ENCODE measurements at regions not wholly inside any gene's neighbourhood (a gene's known extent, or its start where the extent isn't known, plus 50 kb on each side); places are given as distances from the start of the nearest gene placed in this dataset.

- no peaks in the 10 kb centered on the region for H3K36me3 ChIP-seq (ENCODE audit: low read depth, low read length)
- no peak overlapping the region for H3K9ac ChIP-seq (ENCODE audit: low read length)
- TF ChIP-seq EZH2phosphoT487 (IDR thresholded peaks at IDR 0.05; ENCODE audit: borderline replicate concordance, low read length) (no peak), EZH2 (IDR thresholded peaks at IDR 0.05; ENCODE audit: low read length, unreplicated experiment) (no peak)
- TF ChIP-seq, protein P1, sequence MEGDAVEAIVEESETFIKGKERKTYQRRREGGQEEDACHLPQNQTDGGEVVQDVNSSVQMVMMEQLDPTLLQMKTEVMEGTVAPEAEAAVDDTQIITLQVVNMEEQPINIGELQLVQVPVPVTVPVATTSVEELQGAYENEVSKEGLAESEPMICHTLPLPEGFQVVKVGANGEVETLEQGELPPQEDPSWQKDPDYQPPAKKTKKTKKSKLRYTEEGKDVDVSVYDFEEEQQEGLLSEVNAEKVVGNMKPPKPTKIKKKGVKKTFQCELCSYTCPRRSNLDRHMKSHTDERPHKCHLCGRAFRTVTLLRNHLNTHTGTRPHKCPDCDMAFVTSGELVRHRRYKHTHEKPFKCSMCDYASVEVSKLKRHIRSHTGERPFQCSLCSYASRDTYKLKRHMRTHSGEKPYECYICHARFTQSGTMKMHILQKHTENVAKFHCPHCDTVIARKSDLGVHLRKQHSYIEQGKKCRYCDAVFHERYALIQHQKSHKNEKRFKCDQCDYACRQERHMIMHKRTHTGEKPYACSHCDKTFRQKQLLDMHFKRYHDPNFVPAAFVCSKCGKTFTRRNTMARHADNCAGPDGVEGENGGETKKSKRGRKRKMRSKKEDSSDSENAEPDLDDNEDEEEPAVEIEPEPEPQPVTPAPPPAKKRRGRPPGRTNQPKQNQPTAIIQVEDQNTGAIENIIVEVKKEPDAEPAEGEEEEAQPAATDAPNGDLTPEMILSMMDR (conservative IDR thresholded peaks at IDR 0.05; ENCODE audit: low read depth, low read length) = no peak
- H4K20me1 ChIP-seq (ENCODE audit: low read length) = no peaks in the 10 kb centered on the region
- no peak overlapping the region for H3K4me2 ChIP-seq (ENCODE audit: low read length)
- no peak overlapping the region for H3K4me3 ChIP-seq (ENCODE audit: low read length)
- CTCF ChIA-PET = no interaction called here
- H3F3A ChIP-seq (ENCODE audit: low read length, unreplicated experiment) = no peaks in the 10 kb centered on the region
- H3K9me2 ChIP-seq (replicated peaks; ENCODE audit: low read length) = no peaks in the 10 kb centered on the region
- intact Hi-C loops (cut with micrococcal nuclease) = loop anchor here (10.0 kb wide), 1 partner anchor 50 kb away; no protein-coding TSS in a partner anchor
- peaks cover 21% of the 10 kb centered on the region for H3K4me1 ChIP-seq (ENCODE audit: insufficient read depth, low read length)
- no peaks in the 10 kb centered on the region for H3K79me2 ChIP-seq (ENCODE audit: low read length)
- no TSS peak for BruUV-seq (replicated peaks)
- H3K27ac ChIP-seq (ENCODE audit: low read length) = no peak overlapping the region
- POLR2A ChIA-PET (ENCODE audit: unreplicated experiment) = interaction anchor here (0.7 kb wide), 1 partner anchor 9 kb away, joined by 3 read pairs; no protein-coding TSS in a partner anchor
- no peak overlapping the region for H2AFZ ChIP-seq (ENCODE audit: low read length)
- H3K9me3 ChIP-seq (ENCODE audit: low read length) = no peaks in the 10 kb centered on the region
- no peaks in the 10 kb centered on the region for H3K27me3 ChIP-seq (ENCODE audit: low read length)
- ATAC-seq (peak; percentile 74), DNase-seq (peak; percentile 34)
Observed at GRCh38 chr3:132084982-132085381, 50.2 kb upstream of the CPNE4 start.

- ChIA-PET CTCF (no interaction called here), POLR2A (ENCODE audit: unreplicated experiment) (interaction anchor here (0.6 kb wide), 1 partner anchor 120 kb away, joined by 5 read pairs; no protein-coding TSS in a partner anchor)
- no peaks in the 10 kb centered on the region for H3F3A ChIP-seq (ENCODE audit: low read length, unreplicated experiment)
- peaks cover 21% of the 10 kb centered on the region for H3K4me1 ChIP-seq (ENCODE audit: insufficient read depth, low read length)
- DNase-seq (no peak), ATAC-seq (no peak)
- H3K9ac ChIP-seq (ENCODE audit: low read length) = no peak overlapping the region
- TF ChIP-seq, protein P1 (conservative IDR thresholded peaks at IDR 0.05; ENCODE audit: low read depth, low read length) = no peak
- TF ChIP-seq EZH2 (IDR thresholded peaks at IDR 0.05; ENCODE audit: low read length, unreplicated experiment) (no peak), EZH2phosphoT487 (IDR thresholded peaks at IDR 0.05; ENCODE audit: borderline replicate concordance, low read length) (no peak)
- no peak overlapping the region for H2AFZ ChIP-seq (ENCODE audit: low read length)
- intact Hi-C loops (cut with micrococcal nuclease) = loop anchor here (10.0 kb wide), 1 partner anchor 47 kb away; no protein-coding TSS in a partner anchor
- BruUV-seq (replicated peaks) = no TSS peak
- H3K9me3 ChIP-seq (ENCODE audit: low read length) = no peaks in the 10 kb centered on the region
- H3K4me3 ChIP-seq (ENCODE audit: low read length) = no peak overlapping the region
- no peaks in the 10 kb centered on the region for H4K20me1 ChIP-seq (ENCODE audit: low read length)
- H3K27ac ChIP-seq (ENCODE audit: low read length) = no peak overlapping the region
- H3K9me2 ChIP-seq (replicated peaks; ENCODE audit: low read length) = no peaks in the 10 kb centered on the region
- H3K79me2 ChIP-seq (ENCODE audit: low read length) = no peaks in the 10 kb centered on the region
- no peaks in the 10 kb centered on the region for H3K27me3 ChIP-seq (ENCODE audit: low read length)
- H3K36me3 ChIP-seq (ENCODE audit: low read depth, low read length) = no peaks in the 10 kb centered on the region
- no peak overlapping the region for H3K4me2 ChIP-seq (ENCODE audit: low read length)
Observed at GRCh38 chr3:132087356-132087755, 52.5 kb upstream of the CPNE4 start.

DNA sequence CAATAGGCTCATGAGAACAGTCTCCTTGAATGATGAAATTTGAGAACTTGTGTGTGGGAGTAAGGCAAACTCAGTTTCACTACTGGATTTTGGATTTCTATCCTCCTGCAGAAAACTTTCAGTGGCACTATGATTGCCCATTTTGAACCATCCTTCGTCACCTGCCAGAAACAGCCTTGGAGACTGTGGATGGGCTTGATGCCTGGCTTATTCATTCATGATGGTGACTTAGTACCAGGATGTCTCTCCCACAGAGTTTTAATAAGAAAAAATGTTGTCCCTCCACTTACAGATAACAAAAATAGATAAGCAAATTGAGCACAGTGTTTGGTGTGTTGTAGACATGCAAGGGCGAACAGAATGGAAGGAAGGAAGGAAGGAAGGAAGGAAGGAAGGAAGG is 53.5 kb upstream of the CPNE4 start:
- no peaks in the 10 kb centered on the region for H3F3A ChIP-seq (ENCODE audit: low read length, unreplicated experiment)
- POLR2A ChIA-PET (ENCODE audit: unreplicated experiment) = no interaction called here
- no peaks in the 10 kb centered on the region for H3K27me3 ChIP-seq (ENCODE audit: low read length)
- no peaks in the 10 kb centered on the region for H3K79me2 ChIP-seq (ENCODE audit: low read length)
- TF ChIP-seq, protein P1 (conservative IDR thresholded peaks at IDR 0.05; ENCODE audit: low read depth, low read length) = no peak
- TF ChIP-seq EZH2 (IDR thresholded peaks at IDR 0.05; ENCODE audit: low read length, unreplicated experiment) (no peak), EZH2phosphoT487 (IDR thresholded peaks at IDR 0.05; ENCODE audit: borderline replicate concordance, low read length) (no peak)
- H2AFZ ChIP-seq (ENCODE audit: low read length) = no peak overlapping the region
- no peaks in the 10 kb centered on the region for H3K9me2 ChIP-seq (replicated peaks; ENCODE audit: low read length)
- no peaks in the 10 kb centered on the region for H3K9me3 ChIP-seq (ENCODE audit: low read length)
- no peak overlapping the region for H3K27ac ChIP-seq (ENCODE audit: low read length)
- no peaks in the 10 kb centered on the region for H3K36me3 ChIP-seq (ENCODE audit: low read depth, low read length)
- ATAC-seq (no peak), DNase-seq (no peak)
- H3K4me1 ChIP-seq (ENCODE audit: insufficient read depth, low read length) = peaks cover 17% of the 10 kb centered on the region
- no peak overlapping the region for H3K4me2 ChIP-seq (ENCODE audit: low read length)
- H3K9ac ChIP-seq (ENCODE audit: low read length) = no peak overlapping the region
- CTCF ChIA-PET = no interaction called here
- no TSS peak for BruUV-seq (replicated peaks)
- H3K4me3 ChIP-seq (ENCODE audit: low read length) = no peak overlapping the region
- H4K20me1 ChIP-seq (ENCODE audit: low read length) = no peaks in the 10 kb centered on the region
- intact Hi-C loops (cut with micrococcal nuclease) = loop anchor here (10.0 kb wide), 1 partner anchor 47 kb away; no protein-coding TSS in a partner anchor

Data from PC-3 (cell line).